GM10248 (cell line): ENCODE measurements at regions not wholly inside any gene's neighbourhood (a gene's known extent, or its start where the extent isn't known, plus 50 kb on each side); places are given as distances from the start of the nearest gene placed in this dataset.
A peak's percentile ranks its signal among the peaks of the same experiment; 100 is the strongest.

ENCODE experiments used
- CTCF ChIA-PET: fragments of 300-600 bp; sonication (Branson Sonifier 250); formaldehyde crosslinking; extraction: SDS; loops from one replicate; lab custom pipeline; 2021; ENCODE audit warnings: antibody characterized with exemption; lab: Yijun Ruan, JAX
- POLR2A ChIA-PET: fragments of 350-650 bp; sonication (Branson Sonifier 250); formaldehyde crosslinking; extraction: SDS; loops from one replicate; lab custom pipeline; 2020; ENCODE audit warnings: antibody characterized with exemption; lab: Yijun Ruan, JAX
- DNase-seq: peaks from one replicate; pipeline ENCODE4 v3.0.0; 2012; ENCODE audit errors: extremely low spot score
- CTCF ChIP-seq: IDR thresholded peaks from 2 replicates; pipeline ENCODE4 v1.5.1; 2012; ENCODE audit warnings: mild to moderate bottlenecking, low read depth; ENCODE audit errors: extremely low read depth, missing control alignments, control extremely low read depth

GRCh38 chr10:123408660-123409059 lies 254.5 kb downstream of the BUB3 start:
- no peak for DNase-seq
- ChIA-PET CTCF (interaction anchor here (1.2 kb wide), 1 partner anchor 11 kb away, joined by 3 read pairs; no protein-coding TSS in a partner anchor), POLR2A (no interaction called here)
- no peak for TF ChIP-seq CTCF

DNA sequence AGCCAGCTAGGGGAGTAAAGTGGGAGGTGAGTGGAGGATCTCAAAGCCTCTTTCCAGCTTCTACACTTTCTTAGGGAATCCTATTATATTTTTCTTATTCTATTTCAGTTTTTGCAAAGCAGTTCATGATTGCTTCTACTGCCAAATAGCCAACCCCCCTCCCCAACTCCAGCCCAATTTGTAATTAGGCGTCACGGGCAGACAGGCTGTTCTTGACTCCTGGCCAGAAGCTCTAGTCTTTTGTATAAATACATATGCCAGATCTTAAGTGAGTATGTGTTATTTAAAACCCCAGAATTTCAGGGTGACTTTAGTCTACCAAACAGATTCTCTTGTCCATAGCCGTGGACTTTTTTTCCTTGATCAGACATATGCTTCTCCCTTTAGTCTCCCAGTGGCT lies 255.2 kb downstream of the BUB3 start:
- TF ChIP-seq CTCF: no peak
- no peak for DNase-seq
- ChIA-PET CTCF (interaction anchor here (1.2 kb wide), 1 partner anchor 11 kb away, joined by 3 read pairs; no protein-coding TSS in a partner anchor), POLR2A (no interaction called here)

- ChIA-PET CTCF (interaction anchor here (1.2 kb wide), 1 partner anchor 10 kb away, joined by 3 read pairs; no protein-coding TSS in a partner anchor), POLR2A (no interaction called here)
- TF ChIP-seq CTCF: no peak
- DNase-seq: no peak
Observed at GRCh38 chr10:123409884-123410283, 255.7 kb downstream of the BUB3 start.

- POLR2A ChIA-PET: no interaction called here
- no peak for DNase-seq
- peak; percentile 6 for TF ChIP-seq CTCF
- CTCF ChIA-PET: interaction anchor here (0.9 to 1.7 kb wide), 5 partner anchors 9 to 18 kb away, joined by 3 to 9 read pairs (median 4); no protein-coding TSS in a partner anchor
Observed at GRCh38 chr10:123413353-123413752, 252.8 kb upstream of the GPR26 start.

- no peak for DNase-seq
- no peak for TF ChIP-seq CTCF
- ChIA-PET CTCF (interaction anchor here (0.6 to 1.5 kb wide), 2 partner anchors 13 to 21 kb away, joined by 3 read pairs; no protein-coding TSS in a partner anchor), POLR2A (no interaction called here)
Observed at GRCh38 chr10:123415523-123415922, 250.6 kb upstream of the GPR26 start.

GRCh38 chr10:123417414-123417813 lies 248.7 kb upstream of the GPR26 start:
- DNase-seq: no peak
- POLR2A ChIA-PET: interaction anchor here (0.7 kb wide), 1 partner anchor 50 kb away, joined by 3 read pairs; no protein-coding TSS in a partner anchor
- CTCF ChIA-PET: interaction anchor here (0.7 to 2.0 kb wide), 10 partner anchors 11 to 277 kb away, joined by 3 to 6 read pairs (median 3); no protein-coding TSS in a partner anchor
- TF ChIP-seq CTCF: no peak
